WTC11 (cell line): ENCODE measurements at regions not wholly inside any gene's neighbourhood (a gene's known extent, or its start where the extent isn't known, plus 50 kb on each side); places are given as distances from the start of the nearest gene placed in this dataset.

ENCODE experiments used
- ATAC-seq: fragments of 200-7000 bp; cut with Tn5 transposase; 2 replicates; pipeline ENCODE4 v1.10.0; 2021; ENCODE audit warnings: mild to moderate bottlenecking, moderate library complexity
- CTCF ChIA-PET: fragments of 300-600 bp; sonication (Branson Sonifier 250); formaldehyde crosslinking; loops from one replicate; lab custom pipeline; 2021; ENCODE audit warnings: antibody characterized with exemption; lab: Charles Lee
- POLR2A ChIA-PET: fragments of 350-600 bp; sonication (Branson Sonifier 250); formaldehyde crosslinking; loops from one replicate; lab custom pipeline; 2021; ENCODE audit warnings: antibody characterized with exemption; lab: Charles Lee
- DNase-seq: peaks from one replicate; pipeline ENCODE4 v3.0.0; 2021; ENCODE audit warnings: low spot score
- H3K27ac Mint-ChIP-seq: 2 replicates; pipeline ENCODE4 v1.8.0; 2021; ENCODE audit warnings: mixed read lengths
- H3K27me3 Mint-ChIP-seq: 2 replicates; pipeline ENCODE4 v1.8.0; 2021; ENCODE audit warnings: low read depth, mild to moderate bottlenecking, moderate library complexity, mixed read lengths
- H3K36me3 Mint-ChIP-seq: 2 replicates; pipeline ENCODE4 v1.8.0; 2021; ENCODE audit warnings: mixed read lengths
- H3K4me1 Mint-ChIP-seq: 2 replicates; pipeline ENCODE4 v1.8.0; 2022; ENCODE audit warnings: mixed read lengths
- H3K4me3 Mint-ChIP-seq: 2 replicates; pipeline ENCODE4 v1.8.0; 2021; ENCODE audit warnings: mild to moderate bottlenecking, moderate library complexity, mixed read lengths
- H3K9me3 Mint-ChIP-seq: 2 replicates; pipeline ENCODE4 v1.8.0; 2021; ENCODE audit warnings: mixed read lengths
- ATF3 ChIP-seq: sonication (generic); formaldehyde crosslinking; conservative IDR thresholded peaks from 2 replicates; pipeline ENCODE4 v1.8.1; 2022; ENCODE audit warnings: mild to moderate bottlenecking, missing genetic modification reagents
- E2F1 ChIP-seq: sonication (generic); formaldehyde crosslinking; IDR thresholded peaks from 2 replicates; pipeline ENCODE4 v1.8.0; 2022; ENCODE audit warnings: mild to moderate bottlenecking, missing genetic modification reagents
- E2F4 ChIP-seq: sonication (generic); formaldehyde crosslinking; IDR thresholded peaks from 2 replicates; pipeline ENCODE4 v1.8.1; 2022; ENCODE audit warnings: low read depth, mild to moderate bottlenecking, moderate library complexity, missing genetic modification reagents, borderline replicate concordance
- ELF4 ChIP-seq: sonication (generic); formaldehyde crosslinking; IDR thresholded peaks from 2 replicates; pipeline ENCODE4 v1.8.1; 2022; ENCODE audit warnings: low read depth, mild to moderate bottlenecking, moderate library complexity, missing genetic modification reagents
- EMX1 ChIP-seq: fragments of 250-450 bp; sonication (Bioruptor Pico); IDR thresholded peaks from 2 replicates; pipeline ENCODE4 v1.8.0; 2021; ENCODE audit warnings: mild to moderate bottlenecking
- ESRRA ChIP-seq: sonication (generic); formaldehyde crosslinking; IDR thresholded peaks from 2 replicates; pipeline ENCODE4 v1.8.1; 2022; ENCODE audit warnings: mild to moderate bottlenecking, missing genetic modification reagents, borderline replicate concordance
- HMGA2 ChIP-seq: fragments of 250-450 bp; sonication (Bioruptor Pico); IDR thresholded peaks from 2 replicates; pipeline ENCODE4 v1.4.0; 2021; ENCODE audit warnings: mild to moderate bottlenecking, moderate library complexity
- JUN ChIP-seq: sonication (generic); formaldehyde crosslinking; IDR thresholded peaks from 2 replicates; pipeline ENCODE4 v1.8.0; 2023; ENCODE audit warnings: mild to moderate bottlenecking, missing genetic modification reagents
- KAT7 ChIP-seq: sonication (generic); formaldehyde crosslinking; IDR thresholded peaks from 2 replicates; pipeline ENCODE4 v1.8.1; 2023; ENCODE audit warnings: missing genetic modification reagents, mild to moderate bottlenecking, borderline replicate concordance
- MXD4 ChIP-seq: fragments of 250-450 bp; sonication (Bioruptor Pico); IDR thresholded peaks from 2 replicates; pipeline ENCODE4 v1.8.0; 2021; ENCODE audit warnings: mild to moderate bottlenecking, moderate library complexity, borderline replicate concordance
- NR1H2 ChIP-seq: sonication (generic); formaldehyde crosslinking; IDR thresholded peaks from 2 replicates; pipeline ENCODE4 v1.9.0; 2021; ENCODE audit warnings: mild to moderate bottlenecking, moderate library complexity, missing genetic modification reagents
- SMAD4 ChIP-seq: sonication (generic); formaldehyde crosslinking; IDR thresholded peaks from 2 replicates; pipeline ENCODE4 v1.8.0; 2022; ENCODE audit warnings: mild to moderate bottlenecking, missing genetic modification reagents
- ZBTB21 ChIP-seq: sonication (generic); formaldehyde crosslinking; IDR thresholded peaks from 2 replicates; pipeline ENCODE4 v1.8.1; 2023; ENCODE audit warnings: mild to moderate bottlenecking, missing genetic modification reagents, borderline replicate concordance
- ZNF219 ChIP-seq: sonication (generic); formaldehyde crosslinking; IDR thresholded peaks from 2 replicates; pipeline ENCODE4 v1.8.0; 2023; ENCODE audit warnings: missing genetic modification reagents, mild to moderate bottlenecking, borderline replicate concordance
- ZNF396 ChIP-seq: fragments of 250-450 bp; sonication (Bioruptor Pico); IDR thresholded peaks from 2 replicates; pipeline ENCODE4 v1.8.0; 2021; ENCODE audit warnings: mild to moderate bottlenecking, moderate library complexity, borderline replicate concordance
- ZNF671 ChIP-seq: fragments of 250-450 bp; sonication (Bioruptor Pico); IDR thresholded peaks from 2 replicates; pipeline ENCODE4 v1.8.0; 2021; ENCODE audit warnings: mild to moderate bottlenecking
- TF ChIP-seq, protein P1 (sequence below): fragments of 250-450 bp; sonication (Bioruptor Pico); IDR thresholded peaks from 2 replicates; pipeline ENCODE4 v1.9.0; 2021; ENCODE audit warnings: moderate library complexity, mild to moderate bottlenecking, inconsistent platforms, borderline replicate concordance
- TF ChIP-seq, protein P2 (sequence below): sonication (generic); formaldehyde crosslinking; IDR thresholded peaks from 2 replicates; pipeline ENCODE4 v1.8.1; 2022; ENCODE audit warnings: missing genetic modification reagents, borderline replicate concordance
- TF ChIP-seq, protein P3 (sequence below): sonication (generic); formaldehyde crosslinking; IDR thresholded peaks from 2 replicates; pipeline ENCODE4 v1.8.0; 2022; ENCODE audit warnings: mild to moderate bottlenecking, missing genetic modification reagents
- TF ChIP-seq, protein P4 (sequence below): sonication (generic); formaldehyde crosslinking; IDR thresholded peaks from 2 replicates; pipeline ENCODE4 v1.8.1; 2022; ENCODE audit warnings: low read depth, missing genetic modification reagents, borderline replicate concordance

DNA sequence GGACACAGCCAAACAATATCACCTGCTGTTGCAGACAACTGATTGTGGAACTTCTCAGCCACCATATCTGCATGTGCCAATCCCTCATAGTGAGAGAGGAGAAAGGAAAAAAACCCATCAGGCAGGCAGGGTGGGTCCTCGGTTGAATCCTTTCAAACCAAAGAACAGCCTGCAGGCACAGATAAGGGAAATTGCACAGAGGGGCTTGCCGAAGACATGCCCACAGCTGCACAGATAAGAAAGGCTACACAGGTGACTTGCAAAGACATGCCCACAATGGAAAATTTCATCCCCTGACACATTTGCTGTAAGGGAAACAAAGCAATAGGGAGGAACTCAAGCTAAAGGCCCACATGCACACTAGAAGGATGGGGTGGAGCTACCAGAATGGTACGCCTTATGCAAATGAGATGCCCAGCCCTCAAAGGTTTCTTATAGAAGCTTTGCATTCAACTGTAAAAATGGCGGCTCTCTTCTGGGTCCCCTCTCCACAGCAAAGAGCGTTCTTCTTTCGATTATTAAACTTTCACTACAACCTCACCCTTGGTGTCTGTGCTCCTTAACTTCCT lies 170.0 kb upstream of the TMPO start:
- peaks cover 14% of the 10 kb centered on the region for H3K9me3 Mint-ChIP-seq

GRCh38 chr12:98351089-98351488 lies 164.3 kb upstream of the TMPO start:
- Mint-ChIP-seq H3K4me3 (no peak overlapping the region), H3K4me1 (peaks cover 25% of the 10 kb centered on the region), H3K9me3 (peaks cover 3% of the 10 kb centered on the region), H3K36me3 (no peaks in the 10 kb centered on the region), H3K27me3 (no peaks in the 10 kb centered on the region), H3K27ac (no peak overlapping the region; the same call in 1 of the 2 replicates)
- DNase-seq = no peak
- ChIA-PET POLR2A (no interaction called here), CTCF (interaction anchor here (0.6 to 1.3 kb wide), 2 partner anchors 46 to 1952 kb away, joined by 3 read pairs; no protein-coding TSS in a partner anchor)
- no peak for ATAC-seq
- TF ChIP-seq, protein P1, sequence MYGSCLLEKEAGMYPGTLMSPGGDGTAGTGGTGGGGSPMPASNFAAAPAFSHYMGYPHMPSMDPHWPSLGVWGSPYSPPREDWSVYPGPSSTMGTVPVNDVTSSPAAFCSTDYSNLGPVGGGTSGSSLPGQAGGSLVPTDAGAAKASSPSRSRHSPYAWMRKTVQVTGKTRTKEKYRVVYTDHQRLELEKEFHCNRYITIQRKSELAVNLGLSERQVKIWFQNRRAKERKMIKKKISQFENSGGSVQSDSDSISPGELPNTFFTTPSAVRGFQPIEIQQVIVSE (CRISPR knock-in tag) = no peak
- TF ChIP-seq ATF3 (CRISPR knock-in tag) (no peak), SMAD4 (CRISPR knock-in tag) (no peak), ZBTB21 (CRISPR knock-in tag) (no peak), ZNF671 (CRISPR knock-in tag) (no peak), ELF4 (CRISPR knock-in tag) (no peak), ESRRA (CRISPR knock-in tag) (no peak), JUN (CRISPR knock-in tag) (no peak), E2F4 (CRISPR knock-in tag) (no peak), NR1H2 (CRISPR knock-in tag) (no peak), HMGA2 (no peak), MXD4 (no peak), EMX1 (CRISPR knock-in tag) (no peak), ZNF219 (CRISPR knock-in tag) (no peak), ZNF396 (CRISPR knock-in tag) (no peak)
- TF ChIP-seq, protein P2, sequence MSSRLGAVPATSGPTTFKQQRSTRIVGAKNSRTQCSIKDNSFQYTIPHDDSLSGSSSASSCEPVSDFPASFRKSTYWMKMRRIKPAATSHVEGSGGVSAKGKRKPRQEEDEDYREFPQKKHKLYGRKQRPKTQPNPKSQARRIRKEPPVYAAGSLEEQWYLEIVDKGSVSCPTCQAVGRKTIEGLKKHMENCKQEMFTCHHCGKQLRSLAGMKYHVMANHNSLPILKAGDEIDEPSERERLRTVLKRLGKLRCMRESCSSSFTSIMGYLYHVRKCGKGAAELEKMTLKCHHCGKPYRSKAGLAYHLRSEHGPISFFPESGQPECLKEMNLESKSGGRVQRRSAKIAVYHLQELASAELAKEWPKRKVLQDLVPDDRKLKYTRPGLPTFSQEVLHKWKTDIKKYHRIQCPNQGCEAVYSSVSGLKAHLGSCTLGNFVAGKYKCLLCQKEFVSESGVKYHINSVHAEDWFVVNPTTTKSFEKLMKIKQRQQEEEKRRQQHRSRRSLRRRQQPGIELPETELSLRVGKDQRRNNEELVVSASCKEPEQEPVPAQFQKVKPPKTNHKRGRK (CRISPR knock-in tag) = no peak

More for the DNA sequence above, 170.0 kb upstream of the TMPO start:
- TF ChIP-seq KAT7 (CRISPR knock-in tag) (no peak), E2F1 (CRISPR knock-in tag) (no peak), ZBTB21 (CRISPR knock-in tag) (no peak)
- TF ChIP-seq, protein P3, sequence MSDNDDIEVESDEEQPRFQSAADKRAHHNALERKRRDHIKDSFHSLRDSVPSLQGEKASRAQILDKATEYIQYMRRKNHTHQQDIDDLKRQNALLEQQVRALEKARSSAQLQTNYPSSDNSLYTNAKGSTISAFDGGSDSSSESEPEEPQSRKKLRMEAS (CRISPR knock-in tag) = no peak
- TF ChIP-seq, protein P4, sequence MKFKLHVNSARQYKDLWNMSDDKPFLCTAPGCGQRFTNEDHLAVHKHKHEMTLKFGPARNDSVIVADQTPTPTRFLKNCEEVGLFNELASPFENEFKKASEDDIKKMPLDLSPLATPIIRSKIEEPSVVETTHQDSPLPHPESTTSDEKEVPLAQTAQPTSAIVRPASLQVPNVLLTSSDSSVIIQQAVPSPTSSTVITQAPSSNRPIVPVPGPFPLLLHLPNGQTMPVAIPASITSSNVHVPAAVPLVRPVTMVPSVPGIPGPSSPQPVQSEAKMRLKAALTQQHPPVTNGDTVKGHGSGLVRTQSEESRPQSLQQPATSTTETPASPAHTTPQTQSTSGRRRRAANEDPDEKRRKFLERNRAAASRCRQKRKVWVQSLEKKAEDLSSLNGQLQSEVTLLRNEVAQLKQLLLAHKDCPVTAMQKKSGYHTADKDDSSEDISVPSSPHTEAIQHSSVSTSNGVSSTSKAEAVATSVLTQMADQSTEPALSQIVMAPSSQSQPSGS (CRISPR knock-in tag) = no peak
- DNase-seq (no peak), ATAC-seq (no peak)
- no peaks in the 10 kb centered on the region for H3K27me3 Mint-ChIP-seq
- H3K4me1 Mint-ChIP-seq = peaks cover 43% of the 10 kb centered on the region
- ChIA-PET POLR2A (no interaction called here), CTCF (no interaction called here)
- H3K27ac Mint-ChIP-seq = no peak overlapping the region; the same call in 1 of the 2 replicates
- 0 out of 2 replicates have a peak, but pooled peaks cover 3% of the 10 kb centered on the region for H3K36me3 Mint-ChIP-seq
- H3K4me3 Mint-ChIP-seq = no peak overlapping the region
